GM12878 (cell line): ENCODE measurements at regions not wholly inside any gene's neighbourhood (a gene's known extent, or its start where the extent isn't known, plus 50 kb on each side); places are given as distances from the start of the nearest gene placed in this dataset.

ENCODE experiments used
- BCL3 ChIP-seq: IDR thresholded peaks from 2 replicates; pipeline ENCODE4 v1.6.1; 2011; ENCODE audit warnings: borderline replicate concordance, low read depth, mild to moderate bottlenecking, moderate library complexity, low read length; ENCODE audit not compliant: insufficient read depth, poor library complexity, severe bottlenecking
- BCLAF1 ChIP-seq: fragments of 450-650 bp; IDR thresholded peaks from 2 replicates; pipeline ENCODE4 v1.6.1; 2017; ENCODE audit warnings: antibody characterized with exemption, mild to moderate bottlenecking, moderate library complexity
- CBFB ChIP-seq: IDR thresholded peaks from 2 replicates; pipeline ENCODE4 v1.6.1; 2016; ENCODE audit warnings: antibody characterized with exemption, low read depth
- ESRRA ChIP-seq: IDR thresholded peaks from 2 replicates; pipeline ENCODE4 v1.6.1; 2012; ENCODE audit warnings: mild to moderate bottlenecking, low read length, improper control_type of control experiment
- ETV6 ChIP-seq, 2 experiments: fragments of 450-650 bp in 1 of 2; IDR thresholded peaks in 1 of 2; conservative IDR thresholded peaks in 1 of 2; 2 replicates each; pipeline ENCODE4 v1.6.1; 2014; ENCODE audit warnings: antibody characterized with exemption in 1 of 2, borderline replicate concordance in 1 of 2, low read depth in 1 of 2, mild to moderate bottlenecking in 1 of 2, moderate library complexity in 1 of 2
- EZH2 ChIP-seq: IDR thresholded peaks from 2 replicates; pipeline ENCODE4 v1.6.1; 2012; ENCODE audit warnings: low read depth, mild to moderate bottlenecking, control low read depth, inconsistent platforms, low read length, borderline replicate concordance; ENCODE audit not compliant: control insufficient read depth
- FOXM1 ChIP-seq: IDR thresholded peaks from 2 replicates; pipeline ENCODE4 v1.6.1; 2012; ENCODE audit warnings: low read depth, mild to moderate bottlenecking, inconsistent platforms, low read length, moderate library complexity
- GABPA ChIP-seq: IDR thresholded peaks from 2 replicates; pipeline ENCODE4 v1.6.1; 2014; ENCODE audit warnings: antibody characterized with exemption, low read depth, mild to moderate bottlenecking, inconsistent platforms
- HDGF ChIP-seq: fragments of 450-650 bp; IDR thresholded peaks from 2 replicates; pipeline ENCODE4 v1.6.1; 2016; ENCODE audit warnings: antibody characterized with exemption
- IKZF1 ChIP-seq: fragments of 450-650 bp; conservative IDR thresholded peaks from 2 replicates; pipeline ENCODE4 v1.6.1; 2017; ENCODE audit warnings: antibody characterized with exemption, mild to moderate bottlenecking
- PKNOX1 ChIP-seq: fragments of 450-650 bp; IDR thresholded peaks from 2 replicates; pipeline ENCODE4 v1.6.1; 2016; ENCODE audit warnings: mild to moderate bottlenecking
- SIN3A ChIP-seq: IDR thresholded peaks from 2 replicates; pipeline ENCODE4 v1.6.1; 2012; ENCODE audit warnings: low read depth, low read length, improper control_type of control experiment
- SMARCA5 ChIP-seq: fragments of 450-650 bp; IDR thresholded peaks from 2 replicates; pipeline ENCODE4 v1.6.1; 2017; ENCODE audit warnings: mild to moderate bottlenecking
- USF2 ChIP-seq: IDR thresholded peaks from 2 replicates; pipeline ENCODE4 v1.6.1; 2011; ENCODE audit warnings: low read depth, low read length, improper control_type of control experiment, borderline replicate concordance
- YBX1 ChIP-seq: fragments of 450-650 bp; IDR thresholded peaks from 2 replicates; pipeline ENCODE4 v1.6.1; 2016; ENCODE audit warnings: antibody characterized with exemption

- no peak for TF ChIP-seq EZH2
- no peak; the same call in 1 of the 2 replicates for TF ChIP-seq USF2
- TF ChIP-seq BCLAF1, result no peak
- TF ChIP-seq SIN3A, result no peak
- TF ChIP-seq SMARCA5, result peak; percentile 58; the same call in 1 of the 2 replicates
- TF ChIP-seq HDGF, result peak; percentile 61; the same call in 1 of the 2 replicates
- no peak for TF ChIP-seq YBX1
- peak; percentile 75 for TF ChIP-seq FOXM1
- peak in 1 of 2 experiments; percentile 94; a peak in 2 of 4 replicates for TF ChIP-seq ETV6 (conservative IDR thresholded peaks at IDR 0.05 in 1 of 2, IDR thresholded peaks at IDR 0.05 in 1 of 2; ENCODE audit: borderline replicate concordance in 1 of 2, low read depth in 1 of 2)
- peak; percentile 28 for TF ChIP-seq BCL3
- TF ChIP-seq IKZF1, result peak; percentile 81
- peak; percentile 66; the same call in 1 of the 2 replicates for TF ChIP-seq CBFB
- peak; percentile 49; the same call in 1 of the 2 replicates for TF ChIP-seq GABPA
- no peak; the same call in 1 of the 2 replicates for TF ChIP-seq PKNOX1
- TF ChIP-seq ESRRA, result no peak
Measured at GRCh38 chr7:130912862-130913638, 179.0 kb upstream of the KLF14 start (continued).
